MCF 10A (cell line): ENCODE measurements at regions not wholly inside any gene's neighbourhood (a gene's known extent, or its start where the extent isn't known, plus 50 kb on each side); places are given as distances from the start of the nearest gene placed in this dataset.

Source experiments
- BruUV-seq: library from RNA; stranded (reverse); fragments of 400-500 nt; replicated peaks from 2 replicates; lab custom pipeline; 2021; lab: Mats Ljungman, UMichigan
- CTCF ChIA-PET: fragments of 300-600 bp; sonication (Branson Sonifier 250); formaldehyde crosslinking; extraction: SDS; loops from one replicate; lab custom pipeline; 2021; ENCODE audit warnings: antibody characterized with exemption, inconsistent platforms; lab: Yijun Ruan, JAX
- POLR2A ChIA-PET: fragments of 300-600, 350-650 bp; sonication (Branson Sonifier 250); formaldehyde crosslinking; extraction: SDS; loops from one replicate; lab custom pipeline; 2020; ENCODE audit warnings: antibody characterized with exemption, inconsistent platforms; lab: Yijun Ruan, JAX
- DNase-seq: peaks from one replicate; pipeline ENCODE4 v3.0.0-alpha.2; 2018; ENCODE audit not compliant: unreplicated experiment
- H3K27ac Mint-ChIP-seq: one replicate; pipeline ENCODE4 v1.8.0; 2022; ENCODE audit warnings: mild to moderate bottlenecking, low read depth, mixed read lengths; ENCODE audit not compliant: unreplicated experiment
- H3K27me3 Mint-ChIP-seq: one replicate; pipeline ENCODE4 v1.8.0; 2022; ENCODE audit warnings: mixed read lengths; ENCODE audit not compliant: insufficient read depth, unreplicated experiment
- H3K36me3 Mint-ChIP-seq: one replicate; pipeline ENCODE4 v1.8.0; 2022; ENCODE audit warnings: mild to moderate bottlenecking, moderate library complexity, mixed read lengths; ENCODE audit not compliant: insufficient read depth, unreplicated experiment
- H3K4me1 Mint-ChIP-seq: one replicate; pipeline ENCODE4 v1.8.0; 2022; ENCODE audit warnings: mixed read lengths; ENCODE audit not compliant: insufficient read depth, unreplicated experiment
- H3K4me3 Mint-ChIP-seq: one replicate; pipeline ENCODE4 v1.8.0; 2022; ENCODE audit warnings: mild to moderate bottlenecking, moderate library complexity, mixed read lengths; ENCODE audit not compliant: unreplicated experiment
- H3K9me3 Mint-ChIP-seq: one replicate; pipeline ENCODE4 v1.8.0; 2022; ENCODE audit warnings: mixed read lengths; ENCODE audit not compliant: unreplicated experiment
- CTCF ChIP-seq: fragments of 200-600 bp; IDR thresholded peaks from one replicate; pipeline ENCODE4 v1.8.0; 2022; ENCODE audit warnings: antibody characterized with exemption, mild to moderate bottlenecking; ENCODE audit not compliant: unreplicated experiment
- intact Hi-C: fragments of 100-400 bp; cut with micrococcal nuclease; formaldehyde crosslinking; loops from 2 replicates; pipeline ENCODE4 v1.14.1; 2022

DNA sequence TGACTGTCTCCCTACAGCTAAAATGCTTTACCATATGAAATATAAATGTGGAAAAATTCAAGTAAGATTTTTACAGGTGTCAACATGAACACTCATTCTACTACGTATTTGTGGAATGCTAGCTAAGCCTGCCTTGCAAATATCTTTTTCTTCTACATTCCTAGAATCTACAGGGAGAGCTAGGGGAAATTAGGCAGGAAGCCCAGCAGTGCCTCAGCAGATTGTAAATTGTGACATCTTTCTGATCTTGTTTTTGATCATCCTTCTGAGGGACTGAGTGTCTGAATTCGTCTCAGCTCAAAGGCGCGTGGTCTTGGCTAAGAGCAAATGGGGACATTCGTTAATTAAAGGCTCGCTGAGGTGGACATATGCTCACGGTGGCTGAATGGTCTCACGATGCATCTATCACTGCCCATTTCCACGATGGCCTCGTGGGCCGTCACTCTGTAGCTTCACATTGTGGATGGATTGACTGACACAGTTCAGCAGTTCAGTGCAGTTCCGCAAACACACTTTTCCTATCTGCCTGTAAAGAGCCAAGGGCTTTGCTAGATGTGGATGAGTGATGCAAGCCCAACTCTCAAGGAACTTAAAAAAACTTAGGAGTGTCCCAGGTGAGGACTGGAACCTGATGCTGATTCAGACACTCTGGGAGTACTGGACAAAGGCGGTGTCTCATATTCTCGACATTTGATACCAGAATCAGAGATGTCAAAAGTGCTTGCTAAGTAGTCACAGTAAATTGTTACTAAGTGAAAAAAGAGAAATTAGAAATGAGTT is 562.5 kb downstream of the EFNB2 start:
- CTCF ChIA-PET: no interaction called here
- H3K27ac Mint-ChIP-seq: no peak overlapping the region
- no peak for TF ChIP-seq CTCF
- no TSS peak for BruUV-seq
- intact Hi-C loops: no loop called here
- no peaks in the 10 kb centered on the region for H3K9me3 Mint-ChIP-seq
- H3K36me3 Mint-ChIP-seq: no peaks in the 10 kb centered on the region
- no peak for DNase-seq
- H3K27me3 Mint-ChIP-seq: no peaks in the 10 kb centered on the region
- no peak overlapping the region for H3K4me3 Mint-ChIP-seq
- peaks cover 7% of the 10 kb centered on the region for H3K4me1 Mint-ChIP-seq
- POLR2A ChIA-PET: interaction anchor here (1.0 to 1.4 kb wide), 2 partner anchors 11 to 177 kb away, joined by 3 to 6 read pairs; no protein-coding TSS in a partner anchor

- BruUV-seq: no TSS peak
- H3K4me1 Mint-ChIP-seq: peaks cover 7% of the 10 kb centered on the region
- no peak overlapping the region for H3K27ac Mint-ChIP-seq
- ChIA-PET POLR2A (interaction anchor here (1.0 to 1.4 kb wide), 2 partner anchors 12 to 178 kb away, joined by 3 to 6 read pairs; no protein-coding TSS in a partner anchor), CTCF (no interaction called here)
- no peak for DNase-seq
- H3K36me3 Mint-ChIP-seq: no peaks in the 10 kb centered on the region
- no peak for TF ChIP-seq CTCF
- intact Hi-C loops: no loop called here
- no peaks in the 10 kb centered on the region for H3K27me3 Mint-ChIP-seq
- H3K4me3 Mint-ChIP-seq: no peak overlapping the region
- no peaks in the 10 kb centered on the region for H3K9me3 Mint-ChIP-seq
Observed at GRCh38 chr13:105972306-105972721, 563.1 kb downstream of the EFNB2 start.

DNA sequence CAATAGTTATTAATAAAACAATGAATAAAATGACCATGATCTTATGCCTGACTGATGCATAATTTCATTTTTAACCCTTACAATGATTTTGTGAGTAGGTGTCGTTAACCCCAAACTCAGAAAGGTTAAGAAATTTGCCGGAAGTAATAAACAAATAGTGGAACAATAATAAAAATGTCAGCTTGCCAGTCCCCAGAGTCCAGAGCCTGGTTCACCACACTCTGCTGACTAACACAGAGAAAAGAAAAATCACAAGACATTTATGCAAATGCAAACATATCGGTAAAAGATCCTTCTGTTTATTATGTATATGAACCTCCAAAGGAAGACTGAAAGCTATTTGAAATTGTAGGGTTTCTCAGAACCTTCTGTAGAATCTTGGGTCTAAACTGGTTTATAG is 563.7 kb downstream of the EFNB2 start:
- POLR2A ChIA-PET: interaction anchor here (1.0 to 1.4 kb wide), 2 partner anchors 13 to 178 kb away, joined by 3 to 6 read pairs; no protein-coding TSS in a partner anchor

GRCh38 chr13:105971312-105971711 is 564.1 kb downstream of the EFNB2 start:
- DNase-seq: no peak
- ChIA-PET POLR2A (no interaction called here), CTCF (no interaction called here)
- Mint-ChIP-seq H3K27me3 (no peaks in the 10 kb centered on the region), H3K4me3 (no peak overlapping the region), H3K4me1 (peaks cover 7% of the 10 kb centered on the region), H3K36me3 (no peaks in the 10 kb centered on the region), H3K9me3 (no peaks in the 10 kb centered on the region), H3K27ac (no peak overlapping the region)
- intact Hi-C loops: no loop called here
- BruUV-seq: no TSS peak
- TF ChIP-seq CTCF: no peak

More for the DNA sequence above, 563.7 kb downstream of the EFNB2 start:
- CTCF ChIA-PET: no interaction called here
- Mint-ChIP-seq H3K9me3 (no peaks in the 10 kb centered on the region), H3K4me3 (no peak overlapping the region), H3K27ac (no peak overlapping the region), H3K36me3 (no peaks in the 10 kb centered on the region), H3K4me1 (peaks cover 7% of the 10 kb centered on the region), H3K27me3 (no peaks in the 10 kb centered on the region)
- no peak for TF ChIP-seq CTCF
- DNase-seq: no peak
- intact Hi-C loops: no loop called here
- BruUV-seq: no TSS peak
